ENCODE measurements at regions not wholly inside any gene's neighbourhood (a gene's known extent, or its start where the extent isn't known, plus 50 kb on each side); places are given as distances from the start of the nearest gene placed in this dataset.

DNA sequence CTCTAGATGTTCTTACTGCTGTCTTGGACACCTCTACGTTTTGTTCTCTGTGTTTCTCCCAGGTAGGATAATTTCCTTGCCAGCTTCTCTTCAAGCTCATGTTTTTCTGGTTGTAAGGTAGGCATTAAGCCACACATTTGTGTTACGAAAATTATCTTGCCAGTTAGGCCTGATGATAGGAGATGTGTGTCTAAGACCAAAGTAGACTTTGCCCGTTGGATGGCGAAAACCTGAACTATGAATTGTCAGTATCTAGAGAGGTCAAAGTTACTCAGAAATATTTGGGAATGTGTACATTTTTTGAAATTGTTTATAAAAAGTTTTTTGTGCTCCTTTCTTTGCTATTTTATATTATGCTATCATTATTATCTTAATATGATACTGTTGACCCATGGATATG is 72.8 kb downstream of the FHIP1A start:
- DNase-seq, result no peak
- Histone ChIP-seq H3K4me3 (no peak overlapping the region), H3K4me1 (peaks cover 12% of the 10 kb centered on the region), H3K9me3 (replicated peaks) (no peaks in the 10 kb centered on the region), H3K27ac (replicated peaks) (no peak overlapping the region), H3K36me3 (no peaks in the 10 kb centered on the region), H3K27me3 (ENCODE audit: low read depth) (no peaks in the 10 kb centered on the region)
- TF ChIP-seq, protein P1, sequence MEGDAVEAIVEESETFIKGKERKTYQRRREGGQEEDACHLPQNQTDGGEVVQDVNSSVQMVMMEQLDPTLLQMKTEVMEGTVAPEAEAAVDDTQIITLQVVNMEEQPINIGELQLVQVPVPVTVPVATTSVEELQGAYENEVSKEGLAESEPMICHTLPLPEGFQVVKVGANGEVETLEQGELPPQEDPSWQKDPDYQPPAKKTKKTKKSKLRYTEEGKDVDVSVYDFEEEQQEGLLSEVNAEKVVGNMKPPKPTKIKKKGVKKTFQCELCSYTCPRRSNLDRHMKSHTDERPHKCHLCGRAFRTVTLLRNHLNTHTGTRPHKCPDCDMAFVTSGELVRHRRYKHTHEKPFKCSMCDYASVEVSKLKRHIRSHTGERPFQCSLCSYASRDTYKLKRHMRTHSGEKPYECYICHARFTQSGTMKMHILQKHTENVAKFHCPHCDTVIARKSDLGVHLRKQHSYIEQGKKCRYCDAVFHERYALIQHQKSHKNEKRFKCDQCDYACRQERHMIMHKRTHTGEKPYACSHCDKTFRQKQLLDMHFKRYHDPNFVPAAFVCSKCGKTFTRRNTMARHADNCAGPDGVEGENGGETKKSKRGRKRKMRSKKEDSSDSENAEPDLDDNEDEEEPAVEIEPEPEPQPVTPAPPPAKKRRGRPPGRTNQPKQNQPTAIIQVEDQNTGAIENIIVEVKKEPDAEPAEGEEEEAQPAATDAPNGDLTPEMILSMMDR (IDR thresholded peaks at IDR 0.05; ENCODE audit: borderline replicate concordance), result no peak
- intact Hi-C loops (cut with micrococcal nuclease), result no loop called here

DNA sequence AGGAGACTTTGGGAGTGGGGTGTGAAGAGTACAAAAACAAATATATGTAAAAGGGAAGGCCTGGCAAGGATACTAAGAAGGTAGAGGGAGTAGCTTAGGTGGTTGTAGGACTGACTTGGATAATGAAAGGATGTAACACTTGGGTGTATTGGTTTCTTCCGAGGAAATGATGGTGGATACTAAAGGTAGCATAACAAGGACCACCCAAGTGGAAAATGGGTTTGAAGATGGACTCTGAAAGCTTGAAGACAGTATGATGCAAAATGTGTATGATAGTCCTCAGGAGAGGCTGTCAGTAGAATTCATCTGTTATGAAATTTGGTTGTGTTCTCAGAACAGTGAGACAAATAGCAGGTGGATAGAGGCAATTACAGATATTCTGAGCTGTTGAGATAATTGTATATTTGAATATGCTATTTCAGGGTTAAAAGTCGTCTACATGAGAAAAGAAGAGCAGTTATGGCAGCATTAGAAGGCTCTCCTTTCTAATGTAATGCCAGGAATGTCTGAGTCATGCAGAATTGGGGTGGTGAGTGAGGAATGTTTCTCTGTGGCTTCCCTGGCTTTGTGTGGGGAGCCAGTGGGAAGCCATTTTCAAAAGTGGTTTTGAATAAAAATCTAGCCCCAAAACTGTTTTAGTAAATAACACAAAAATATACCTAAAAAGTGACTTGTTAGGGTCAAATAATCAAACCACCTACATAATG is 75.6 kb downstream of the FHIP1A start:
- Histone ChIP-seq H3K9me3 (replicated peaks) (no peaks in the 10 kb centered on the region), H3K4me1 (peaks cover 12% of the 10 kb centered on the region), H3K4me3 (no peak overlapping the region), H3K27ac (replicated peaks) (no peak overlapping the region), H3K27me3 (ENCODE audit: low read depth) (no peaks in the 10 kb centered on the region), H3K36me3 (no peaks in the 10 kb centered on the region)
- intact Hi-C loops (cut with micrococcal nuclease), result no loop called here
- DNase-seq, result no peak
- TF ChIP-seq, protein P1 (IDR thresholded peaks at IDR 0.05; ENCODE audit: borderline replicate concordance), result no peak

- Histone ChIP-seq H3K4me1 (peaks cover 12% of the 10 kb centered on the region), H3K27ac (replicated peaks) (no peak overlapping the region), H3K27me3 (ENCODE audit: low read depth) (no peaks in the 10 kb centered on the region), H3K9me3 (replicated peaks) (peaks cover 6% of the 10 kb centered on the region), H3K36me3 (no peaks in the 10 kb centered on the region), H3K4me3 (no peak overlapping the region)
- intact Hi-C loops (cut with micrococcal nuclease), result no loop called here
- TF ChIP-seq, protein P1 (IDR thresholded peaks at IDR 0.05; ENCODE audit: borderline replicate concordance), result no peak
- DNase-seq, result no peak
Measured at GRCh38 chr4:151485541-151486131, 76.7 kb downstream of the FHIP1A start.

- Histone ChIP-seq H3K4me3 (no peak overlapping the region), H3K27me3 (ENCODE audit: low read depth) (no peaks in the 10 kb centered on the region), H3K4me1 (peaks cover 12% of the 10 kb centered on the region), H3K9me3 (replicated peaks) (peaks cover 12% of the 10 kb centered on the region), H3K27ac (replicated peaks) (no peak overlapping the region), H3K36me3 (no peaks in the 10 kb centered on the region)
- DNase-seq, result no peak
- intact Hi-C loops (cut with micrococcal nuclease), result no loop called here
- TF ChIP-seq, protein P1 (IDR thresholded peaks at IDR 0.05; ENCODE audit: borderline replicate concordance), result no peak
Measured at GRCh38 chr4:151486168-151486567, 77.2 kb downstream of the FHIP1A start.

DNA sequence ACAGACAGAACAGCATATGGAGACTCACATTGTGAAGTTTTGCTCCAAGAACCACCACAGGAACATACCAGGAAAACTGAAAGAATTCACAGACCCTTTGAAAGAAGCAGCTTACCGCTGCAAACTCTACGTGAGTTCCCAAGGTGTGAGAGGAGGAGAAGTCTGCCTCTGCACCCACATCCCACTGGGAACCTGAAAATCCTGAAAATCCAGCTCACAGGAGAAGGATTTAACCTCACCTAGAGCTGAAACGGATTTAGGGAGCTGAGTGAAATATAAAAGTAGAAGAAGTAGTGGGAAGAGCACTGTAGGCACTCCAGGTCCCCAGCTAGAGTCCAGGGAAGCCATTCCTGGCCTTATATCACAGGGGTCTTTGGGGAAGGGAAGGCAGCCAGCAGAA is 80.0 kb downstream of the FHIP1A start:
- intact Hi-C loops (cut with micrococcal nuclease), result no loop called here
- Histone ChIP-seq H3K27ac (replicated peaks) (no peak overlapping the region), H3K27me3 (ENCODE audit: low read depth) (no peaks in the 10 kb centered on the region), H3K9me3 (replicated peaks) (peaks cover 31% of the 10 kb centered on the region), H3K36me3 (no peaks in the 10 kb centered on the region), H3K4me1 (peaks cover 12% of the 10 kb centered on the region), H3K4me3 (no peak overlapping the region)
- no peak for DNase-seq
- TF ChIP-seq, protein P1 (IDR thresholded peaks at IDR 0.05; ENCODE audit: borderline replicate concordance), result no peak
